ENCODE measurements at regions not wholly inside any gene's neighbourhood (a gene's known extent, or its start where the extent isn't known, plus 50 kb on each side); places are given as distances from the start of the nearest gene placed in this dataset.
"Not testable (repeated sequence)": the region's sequence is repeated elsewhere in the genome, so short reads cannot be mapped to it uniquely, and the experiment has no call there.

GRCh38 chr2:67898595-67898994, 164.2 kb downstream of the C1D start:
- H3K27ac Mint-ChIP-seq: no peak overlapping the region
- H3K9me3 Mint-ChIP-seq: no peaks in the 10 kb centered on the region
- no peak for DNase-seq
- no peaks in the 10 kb centered on the region for H3K4me1 Mint-ChIP-seq (ENCODE audit: low read depth)
- ATAC-seq: no peak
- ChIA-PET CTCF (no interaction called here), POLR2A (no interaction called here)
- intact Hi-C loops (cut with micrococcal nuclease): no loop called here
- no peak for TF ChIP-seq CTCF (IDR thresholded peaks at IDR 0.05)
- H3K27me3 Mint-ChIP-seq: peaks cover 9% of the 10 kb centered on the region
- H3K4me3 Mint-ChIP-seq: no peak overlapping the region
- no peaks in the 10 kb centered on the region for H3K36me3 Mint-ChIP-seq (ENCODE audit: low read depth)

GRCh38 chr2:67899187-67899586, 163.6 kb downstream of the C1D start:
- Mint-ChIP-seq H3K9me3 (no peaks in the 10 kb centered on the region), H3K4me3 (no peak overlapping the region), H3K27me3 (peaks cover 9% of the 10 kb centered on the region), H3K36me3 (ENCODE audit: low read depth) (no peaks in the 10 kb centered on the region), H3K4me1 (ENCODE audit: low read depth) (no peaks in the 10 kb centered on the region), H3K27ac (no peak overlapping the region)
- intact Hi-C loops (cut with micrococcal nuclease): no loop called here
- DNase-seq: no peak
- ATAC-seq: no peak
- ChIA-PET CTCF (no interaction called here), POLR2A (interaction anchor here (0.7 kb wide), 1 partner anchor 27 kb away, joined by 3 read pairs; no protein-coding TSS in a partner anchor)
- no peak for TF ChIP-seq CTCF (IDR thresholded peaks at IDR 0.05)

GRCh38 chr2:67900826-67901225, 162.0 kb downstream of the C1D start:
- ATAC-seq (no peak), DNase-seq (no peak)
- Mint-ChIP-seq H3K36me3 (ENCODE audit: low read depth) (no peaks in the 10 kb centered on the region), H3K4me1 (ENCODE audit: low read depth) (no peaks in the 10 kb centered on the region), H3K27me3 (peaks cover 9% of the 10 kb centered on the region), H3K27ac (no peak overlapping the region), H3K9me3 (no peaks in the 10 kb centered on the region), H3K4me3 (no peak overlapping the region)
- no peak for TF ChIP-seq CTCF (IDR thresholded peaks at IDR 0.05)
- intact Hi-C loops (cut with micrococcal nuclease): no loop called here
- POLR2A ChIA-PET: no interaction called here
- CTCF ChIA-PET: no interaction called here

- no peak for TF ChIP-seq CTCF (IDR thresholded peaks at IDR 0.05)
- intact Hi-C loops (cut with micrococcal nuclease): no loop called here
- Mint-ChIP-seq H3K4me1 (ENCODE audit: low read depth) (no peaks in the 10 kb centered on the region), H3K4me3 (no peak overlapping the region), H3K27me3 (peaks cover 4% of the 10 kb centered on the region), H3K36me3 (ENCODE audit: low read depth) (no peaks in the 10 kb centered on the region), H3K27ac (no peak overlapping the region), H3K9me3 (no peaks in the 10 kb centered on the region)
- ChIA-PET CTCF (no interaction called here), POLR2A (no interaction called here)
- no peak for ATAC-seq
- DNase-seq: no peak
Observed at GRCh38 chr2:67904566-67904965, 158.2 kb downstream of the C1D start.

- POLR2A ChIA-PET: no interaction called here
- CTCF ChIA-PET: no interaction called here
- no peaks in the 10 kb centered on the region for H3K9me3 Mint-ChIP-seq
- no peak overlapping the region for H3K4me3 Mint-ChIP-seq
- no peaks in the 10 kb centered on the region for H3K4me1 Mint-ChIP-seq (ENCODE audit: low read depth)
- no peak for TF ChIP-seq CTCF (IDR thresholded peaks at IDR 0.05)
- H3K36me3 Mint-ChIP-seq (ENCODE audit: low read depth): no peaks in the 10 kb centered on the region
- no peak overlapping the region for H3K27ac Mint-ChIP-seq
- intact Hi-C loops (cut with micrococcal nuclease): no loop called here
- no peak for DNase-seq
- H3K27me3 Mint-ChIP-seq: peaks cover 4% of the 10 kb centered on the region
- ATAC-seq: no peak
Observed at GRCh38 chr2:67904966-67905365, 157.8 kb downstream of the C1D start.

- ATAC-seq; intact Hi-C loops (cut with micrococcal nuclease); H3K4me1 Mint-ChIP-seq (ENCODE audit: low read depth); H3K36me3 Mint-ChIP-seq (ENCODE audit: low read depth); DNase-seq; CTCF ChIA-PET; H3K9me3 Mint-ChIP-seq; H3K4me3 Mint-ChIP-seq; H3K27me3 Mint-ChIP-seq; H3K27ac Mint-ChIP-seq; POLR2A ChIA-PET: not testable (repeated sequence)
Observed at GRCh38 chr2:67906547-67906946, 156.3 kb downstream of the C1D start.
